ENCODE measurements at regions not wholly inside any gene's neighbourhood (a gene's known extent, or its start where the extent isn't known, plus 50 kb on each side); places are given as distances from the start of the nearest gene placed in this dataset.

DNA sequence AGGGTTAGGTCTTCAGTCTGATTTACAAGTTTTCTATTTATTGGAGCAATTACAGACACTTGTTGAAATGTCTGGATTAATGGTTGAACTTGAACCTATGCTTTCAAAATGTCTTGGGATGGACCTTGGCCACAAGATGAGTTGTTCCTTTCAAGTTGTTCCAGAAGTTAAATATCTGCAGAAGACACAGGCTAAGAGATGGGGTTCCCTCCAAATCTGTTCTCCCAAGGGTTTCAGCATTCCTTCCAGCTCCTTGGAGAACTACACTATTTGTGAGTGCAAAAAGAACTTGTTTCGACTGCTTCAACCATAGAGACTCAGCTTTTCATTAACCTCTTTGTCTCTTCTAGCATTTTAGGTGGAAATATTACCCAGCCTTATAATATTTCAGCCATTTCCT lies 189.0 kb upstream of the BLID start:
- TF ChIP-seq MAX (IDR thresholded peaks at IDR 0.05) (no peak), HDAC2 (IDR thresholded peaks at IDR 0.05) (no peak), PHF8 (IDR thresholded peaks at IDR 0.05; ENCODE audit: borderline replicate concordance, low read depth) (no peak), CTCF (IDR thresholded peaks at IDR 0.05) (no peak), RAD21 (conservative IDR thresholded peaks at IDR 0.05 in 1 of 2, IDR thresholded peaks at IDR 0.05 in 1 of 2) (no peak), ESRRA (IDR thresholded peaks at IDR 0.05; ENCODE audit: borderline replicate concordance, low read length) (no peak), SMC3 (IDR thresholded peaks at IDR 0.05) (no peak), POLR2AphosphoS2 (conservative IDR thresholded peaks at IDR 0.05; ENCODE audit: low read length) (no peak), HOXA7 (CRISPR knock-in tag; IDR thresholded peaks at IDR 0.05) (no peak), POLR2A (IDR thresholded peaks at IDR 0.05; ENCODE audit: low read length) (no peak), MAFK (IDR thresholded peaks at IDR 0.05; ENCODE audit: partially characterized antibody) (no peak), EHMT2 (IDR thresholded peaks at IDR 0.05; ENCODE audit: low read depth) (no peak)
- TF ChIP-seq, protein P1, sequence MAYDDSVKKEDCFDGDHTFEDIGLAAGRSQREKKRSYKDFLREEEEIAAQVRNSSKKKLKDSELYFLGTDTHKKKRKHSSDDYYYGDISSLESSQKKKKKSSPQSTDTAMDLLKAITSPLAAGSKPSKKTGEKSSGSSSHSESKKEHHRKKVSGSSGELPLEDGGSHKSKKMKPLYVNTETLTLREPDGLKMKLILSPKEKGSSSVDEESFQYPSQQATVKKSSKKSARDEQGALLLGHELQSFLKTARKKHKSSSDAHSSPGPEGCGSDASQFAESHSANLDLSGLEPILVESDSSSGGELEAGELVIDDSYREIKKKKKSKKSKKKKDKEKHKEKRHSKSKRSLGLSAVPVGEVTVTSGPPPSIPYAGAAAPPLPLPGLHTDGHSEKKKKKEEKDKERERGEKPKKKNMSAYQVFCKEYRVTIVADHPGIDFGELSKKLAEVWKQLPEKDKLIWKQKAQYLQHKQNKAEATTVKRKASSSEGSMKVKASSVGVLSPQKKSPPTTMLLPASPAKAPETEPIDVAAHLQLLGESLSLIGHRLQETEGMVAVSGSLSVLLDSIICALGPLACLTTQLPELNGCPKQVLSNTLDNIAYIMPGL (CRISPR knock-in tag; IDR thresholded peaks at IDR 0.05; ENCODE audit: borderline replicate concordance) = no peak

Measured in A549 (cell line).